HEK293T (cell line): ENCODE measurements at regions not wholly inside any gene's neighbourhood (a gene's known extent, or its start where the extent isn't known, plus 50 kb on each side); places are given as distances from the start of the nearest gene placed in this dataset.

Experiments used
- BHLHE40 ChIP-seq: fragments of 450-650 bp; IDR thresholded peaks from 2 replicates; pipeline ENCODE4 v1.6.1; 2016; ENCODE audit warnings: mild to moderate bottlenecking, moderate library complexity, borderline replicate concordance
- CTBP1 ChIP-seq: fragments of 450-650 bp; IDR thresholded peaks from 2 replicates; pipeline ENCODE4 v1.6.1; 2016; ENCODE audit warnings: borderline replicate concordance
- ELF4 ChIP-seq: fragments of 450-650 bp; IDR thresholded peaks from 2 replicates; pipeline ENCODE4 v1.6.1; 2017; ENCODE audit warnings: antibody characterized with exemption
- FOXA1 ChIP-seq: fragments of 450-650 bp; IDR thresholded peaks from 2 replicates; pipeline ENCODE4 v1.6.1; 2016; ENCODE audit warnings: mild to moderate bottlenecking
- FOXK2 ChIP-seq: fragments of 450-650 bp; IDR thresholded peaks from 2 replicates; pipeline ENCODE4 v1.6.1; 2016; ENCODE audit warnings: mild to moderate bottlenecking
- FOXM1 ChIP-seq: fragments of 450-650 bp; IDR thresholded peaks from 2 replicates; pipeline ENCODE4 v1.6.1; 2017; ENCODE audit warnings: mild to moderate bottlenecking, borderline replicate concordance
- L3MBTL2 ChIP-seq: fragments of 450-650 bp; conservative IDR thresholded peaks from 2 replicates; pipeline ENCODE4 v1.6.1; 2016; ENCODE audit warnings: mild to moderate bottlenecking
- LEF1 ChIP-seq: fragments of 450-650 bp; IDR thresholded peaks from 2 replicates; pipeline ENCODE4 v1.6.1; 2017; ENCODE audit warnings: mild to moderate bottlenecking, borderline replicate concordance
- NFRKB ChIP-seq: fragments of 450-650 bp; IDR thresholded peaks from 2 replicates; pipeline ENCODE4 v1.6.1; 2016; ENCODE audit warnings: mild to moderate bottlenecking, moderate library complexity
- SP1 ChIP-seq: fragments of 450-650 bp; IDR thresholded peaks from 2 replicates; pipeline ENCODE4 v1.6.1; 2017
- SUZ12 ChIP-seq: fragments of 450-650 bp; IDR thresholded peaks from 2 replicates; pipeline ENCODE4 v1.6.1; 2016; ENCODE audit warnings: mild to moderate bottlenecking
- ZNF384 ChIP-seq: fragments of 450-650 bp; IDR thresholded peaks from 2 replicates; pipeline ENCODE4 v1.6.1; 2016
- TF ChIP-seq, protein P1 (sequence below): fragments of 450-650 bp; IDR thresholded peaks from 2 replicates; pipeline ENCODE4 v1.6.1; 2016

DNA sequence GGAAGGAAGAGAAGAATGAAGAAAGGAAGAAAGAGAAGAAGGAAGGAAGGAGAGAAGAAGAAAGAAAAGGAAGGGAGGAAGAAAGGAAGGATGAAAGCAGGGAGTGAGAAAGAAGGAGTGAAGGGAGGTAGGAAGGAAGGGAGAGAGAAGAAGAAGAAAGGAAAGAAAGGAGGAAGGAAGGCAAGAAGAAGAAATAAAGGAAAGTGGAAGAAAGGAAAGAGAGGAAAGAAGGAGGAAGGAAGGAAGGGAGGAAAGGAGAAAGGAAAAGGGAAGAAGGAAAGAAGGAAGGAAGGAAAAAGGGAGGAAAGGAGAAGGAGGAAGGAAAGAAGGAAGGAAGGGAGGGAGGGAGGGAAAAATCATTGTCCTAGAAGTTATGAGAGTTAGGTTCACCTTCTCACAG, 696.6 kb upstream of the TMEM132C start:
- TF ChIP-seq SUZ12 = no peak
- TF ChIP-seq SP1 = no peak
- no peak for TF ChIP-seq FOXK2
- TF ChIP-seq FOXM1 = no peak
- TF ChIP-seq, protein P1, sequence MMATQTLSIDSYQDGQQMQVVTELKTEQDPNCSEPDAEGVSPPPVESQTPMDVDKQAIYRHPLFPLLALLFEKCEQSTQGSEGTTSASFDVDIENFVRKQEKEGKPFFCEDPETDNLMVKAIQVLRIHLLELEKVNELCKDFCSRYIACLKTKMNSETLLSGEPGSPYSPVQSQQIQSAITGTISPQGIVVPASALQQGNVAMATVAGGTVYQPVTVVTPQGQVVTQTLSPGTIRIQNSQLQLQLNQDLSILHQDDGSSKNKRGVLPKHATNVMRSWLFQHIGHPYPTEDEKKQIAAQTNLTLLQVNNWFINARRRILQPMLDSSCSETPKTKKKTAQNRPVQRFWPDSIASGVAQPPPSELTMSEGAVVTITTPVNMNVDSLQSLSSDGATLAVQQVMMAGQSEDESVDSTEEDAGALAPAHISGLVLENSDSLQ = no peak
- TF ChIP-seq L3MBTL2 = no peak
- TF ChIP-seq FOXA1 = no peak
- TF ChIP-seq NFRKB = no peak
- no peak for TF ChIP-seq ELF4
- TF ChIP-seq BHLHE40 = no peak
- no peak for TF ChIP-seq CTBP1
- no peak for TF ChIP-seq ZNF384
- TF ChIP-seq LEF1 = no peak
